GM19452 (cell line): ENCODE measurements at regions not wholly inside any gene's neighbourhood (a gene's known extent, or its start where the extent isn't known, plus 50 kb on each side); places are given as distances from the start of the nearest gene placed in this dataset.

Experiments
- ATAC-seq: cut with Tn5 transposase; IDR thresholded peaks from one replicate; pipeline ENCODE4 v1.9.1; 2021; ENCODE audit not compliant: unreplicated experiment

GRCh38 chr10:123568751-123569150 is 97.4 kb upstream of the GPR26 start:
- no peak for ATAC-seq

- no peak for ATAC-seq
These were observed 96.6 kb upstream of the GPR26 start for GRCh38 chr10:123569436-123570035.

GRCh38 chr10:123570051-123570897 is 95.9 kb upstream of the GPR26 start:
- no peak for ATAC-seq

DNA sequence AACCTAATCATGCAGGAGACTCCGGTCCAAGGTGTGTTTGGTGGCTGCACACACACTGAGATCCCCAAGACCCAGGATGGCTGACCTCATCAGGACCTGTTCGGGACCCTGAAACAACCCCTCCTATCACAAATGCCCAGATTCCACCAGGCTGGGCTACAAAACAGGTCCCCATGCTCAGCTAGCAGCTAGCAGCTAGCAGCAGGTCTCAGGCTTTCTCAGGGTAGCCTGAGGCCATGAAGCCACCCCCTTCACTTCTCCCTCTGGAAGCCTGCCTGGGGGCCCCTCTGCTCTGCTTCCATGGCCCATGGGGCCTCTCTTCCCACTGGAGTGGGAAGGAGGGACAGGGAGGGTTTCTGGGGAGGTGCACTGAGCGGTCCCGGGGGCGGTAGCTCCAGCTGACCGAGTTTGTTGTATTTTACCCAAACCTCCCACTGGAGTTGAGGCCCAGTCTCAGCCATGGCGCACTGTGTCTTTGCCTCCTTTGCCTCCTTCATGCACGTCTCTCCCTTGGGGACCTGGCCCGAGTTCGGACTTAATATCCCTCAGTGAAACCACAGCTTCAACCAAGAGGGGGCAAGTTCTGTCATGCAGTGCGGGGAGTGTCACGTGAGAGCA is 95.1 kb upstream of the GPR26 start:
- no peak for ATAC-seq

DNA sequence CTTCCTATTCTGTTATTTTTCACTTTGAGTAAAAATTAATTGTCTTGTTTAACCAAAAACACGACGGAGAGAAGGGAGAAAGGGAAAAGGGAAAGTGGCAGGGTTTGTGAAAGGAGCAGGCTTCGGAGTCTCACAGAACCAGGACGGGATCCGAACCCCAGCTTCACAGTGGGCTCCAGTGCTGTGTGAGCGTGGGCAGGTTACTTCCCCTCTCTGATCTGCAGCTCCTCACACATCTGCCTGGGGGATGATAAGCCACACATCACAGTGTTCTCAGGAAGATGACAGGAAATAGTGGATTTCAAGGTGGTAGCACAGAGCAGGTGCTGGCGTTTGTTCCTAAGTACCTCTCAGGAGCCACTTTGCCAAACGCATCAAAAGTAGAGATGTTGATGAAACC is 94.2 kb upstream of the GPR26 start:
- no peak for ATAC-seq

GRCh38 chr10:123573236-123574108 is 92.7 kb upstream of the GPR26 start:
- no peak for ATAC-seq

- no peak for ATAC-seq
These were observed 92.0 kb upstream of the GPR26 start for GRCh38 chr10:123574109-123574698.

- no peak for ATAC-seq
These were observed 91.0 kb upstream of the GPR26 start for GRCh38 chr10:123575105-123575504.

GRCh38 chr10:123576706-123577105 is 89.4 kb upstream of the GPR26 start:
- no peak for ATAC-seq

GRCh38 chr10:123577921-123578461 is 88.2 kb upstream of the GPR26 start:
- ATAC-seq, result no peak

- no peak for ATAC-seq
These were observed 87.4 kb upstream of the GPR26 start for GRCh38 chr10:123578721-123579120.

DNA sequence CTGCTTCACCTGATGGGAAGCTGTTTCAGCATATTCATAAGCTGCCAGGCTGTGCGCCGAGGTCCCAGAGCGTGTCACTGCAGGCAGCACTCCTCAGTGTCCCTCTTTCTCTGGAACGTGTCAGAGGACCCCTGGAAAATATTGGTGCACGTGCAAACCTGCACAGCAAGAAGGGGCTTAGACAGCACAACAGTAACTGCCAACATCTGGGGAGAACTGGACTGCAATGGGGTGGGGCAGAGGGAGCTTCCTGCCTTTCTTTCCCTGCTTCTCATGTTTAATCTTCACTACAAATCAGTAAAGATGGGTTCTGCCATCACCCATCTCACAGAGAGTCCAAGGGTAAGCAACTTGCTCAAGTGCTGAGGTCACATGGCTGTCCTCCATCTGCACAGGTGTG is 86.5 kb upstream of the GPR26 start:
- no peak for ATAC-seq

DNA sequence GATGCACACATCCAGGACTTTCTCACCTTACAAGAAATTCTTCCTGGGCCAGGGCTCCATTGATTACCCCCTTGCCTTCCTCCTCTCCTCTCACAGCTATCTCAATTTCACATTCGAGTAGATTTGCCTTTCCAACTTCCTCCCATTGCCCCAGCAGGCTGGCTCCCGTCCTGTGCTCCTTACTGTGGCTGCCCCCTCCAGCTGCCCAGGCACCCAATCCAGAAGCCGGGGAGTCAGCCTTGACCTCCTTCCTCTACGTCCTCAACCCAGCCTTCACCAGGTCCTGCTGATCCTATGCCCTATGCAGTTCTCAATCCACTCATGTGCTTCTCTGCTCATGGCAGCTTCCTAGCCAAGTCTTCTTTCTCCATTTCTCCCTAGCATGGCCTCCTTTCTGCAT is 85.7 kb upstream of the GPR26 start:
- ATAC-seq, result no peak

GRCh38 chr10:123581656-123582055 is 84.5 kb upstream of the GPR26 start:
- ATAC-seq, result no peak

DNA sequence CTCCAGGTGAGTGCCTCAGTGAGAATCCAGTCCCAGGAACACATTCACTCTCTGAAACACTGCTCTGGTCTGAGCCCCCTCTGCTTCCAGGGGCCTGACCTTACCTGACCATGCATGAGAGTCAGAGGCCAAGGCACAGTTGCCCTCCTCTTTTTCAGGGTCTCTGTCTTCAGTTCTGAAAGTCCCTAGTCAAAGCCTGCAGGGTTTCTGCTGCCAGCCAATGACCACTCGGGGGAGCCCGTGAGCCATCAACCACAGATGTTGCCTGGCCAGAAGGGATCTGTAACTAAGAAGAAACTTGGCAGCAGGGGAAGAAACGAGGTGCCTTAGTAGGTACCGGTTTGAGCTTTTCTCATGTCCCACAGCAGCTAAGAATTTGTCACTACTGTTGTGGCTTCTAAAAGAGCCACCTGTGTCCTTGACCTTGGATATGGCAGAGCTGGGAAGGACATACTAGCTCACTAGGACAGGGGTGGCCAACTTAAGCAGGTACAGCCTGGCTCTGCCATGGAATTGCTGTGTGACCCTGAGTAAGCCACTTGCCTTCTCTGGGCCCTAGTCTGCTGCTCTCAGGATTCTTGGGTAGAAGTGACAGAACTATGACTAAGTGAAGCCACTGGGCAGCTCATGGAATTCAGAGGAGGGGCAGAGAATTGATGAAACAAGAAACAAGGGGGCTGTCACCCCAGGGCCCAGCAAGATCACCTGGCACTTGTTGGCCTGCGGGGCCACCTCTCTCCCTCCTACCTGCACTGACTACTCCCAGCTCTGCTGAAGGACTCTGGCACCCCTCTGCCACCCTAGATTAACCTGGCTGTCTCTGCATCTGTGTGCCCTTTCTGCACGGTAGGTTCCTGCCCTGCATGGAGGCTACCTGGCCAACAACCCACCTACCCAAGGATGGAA is 83.8 kb upstream of the GPR26 start:
- no peak for ATAC-seq

DNA sequence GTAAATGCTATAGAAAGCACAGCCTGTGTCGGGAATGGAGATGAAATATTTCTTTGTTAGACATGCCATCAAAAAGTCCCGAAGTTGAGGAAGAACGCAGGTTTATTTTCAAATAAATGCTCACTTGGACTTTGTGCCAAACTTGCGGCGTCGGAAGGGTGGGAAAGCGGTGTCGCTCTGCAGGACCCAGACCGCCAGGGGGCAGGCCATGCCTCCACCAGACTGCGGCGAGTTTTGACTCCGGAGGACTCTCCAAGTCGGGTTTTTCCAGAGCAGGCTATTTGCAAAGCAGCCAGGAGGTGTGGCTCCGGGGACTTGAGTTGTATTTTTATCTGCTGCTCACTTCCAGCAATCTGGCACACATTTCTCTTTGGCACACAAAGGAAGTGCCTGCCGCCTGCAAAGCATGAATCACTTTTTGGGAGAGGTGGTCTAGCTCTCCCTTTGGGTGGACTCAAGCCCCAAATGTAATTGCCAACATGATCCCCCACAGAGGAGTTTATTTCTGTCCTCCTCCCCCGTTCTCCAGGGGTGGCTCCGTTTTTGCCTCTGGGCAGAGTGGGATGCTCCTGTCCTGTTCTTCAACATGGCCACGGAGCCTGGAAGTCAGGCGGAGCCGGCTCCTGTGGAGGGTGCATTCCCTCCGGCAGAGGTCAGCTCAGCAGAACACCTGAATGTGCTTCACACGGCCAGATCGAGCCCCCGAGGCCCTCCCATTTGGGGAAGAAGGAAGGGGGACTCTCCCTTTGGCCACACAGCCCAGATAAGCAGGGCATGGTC is 82.3 kb upstream of the GPR26 start:
- ATAC-seq, result no peak

GRCh38 chr10:123584419-123584775 is 81.8 kb upstream of the GPR26 start:
- no peak for ATAC-seq

- no peak for ATAC-seq
These were observed 80.4 kb upstream of the GPR26 start for GRCh38 chr10:123585477-123586445.
